Astrocyte of the cerebellum (primary cell): ENCODE measurements at regions not wholly inside any gene's neighbourhood (a gene's known extent, or its start where the extent isn't known, plus 50 kb on each side); places are given as distances from the start of the nearest gene placed in this dataset.

ENCODE experiments used
- DNase-seq: peaks from one replicate; pipeline ENCODE4 v3.0.0-alpha.2; 2011; ENCODE audit warnings: low read depth
- H3K4me3 ChIP-seq: 2 replicates; pipeline ENCODE4 v1.5.1; 2011; ENCODE audit warnings: mild to moderate bottlenecking, low read depth, low read length, moderate library complexity
- CTCF ChIP-seq: IDR thresholded peaks from 2 replicates; pipeline ENCODE4 v1.5.1; 2012; ENCODE audit warnings: low read length, low read depth, moderate library complexity, mild to moderate bottlenecking; ENCODE audit errors: missing control alignments
- in situ Hi-C: cut with HindIII; loops from 2 replicates; pipeline ENCODE4 v1.10.0; 2017; ENCODE audit warnings: low sequenced_read_pairs

DNA sequence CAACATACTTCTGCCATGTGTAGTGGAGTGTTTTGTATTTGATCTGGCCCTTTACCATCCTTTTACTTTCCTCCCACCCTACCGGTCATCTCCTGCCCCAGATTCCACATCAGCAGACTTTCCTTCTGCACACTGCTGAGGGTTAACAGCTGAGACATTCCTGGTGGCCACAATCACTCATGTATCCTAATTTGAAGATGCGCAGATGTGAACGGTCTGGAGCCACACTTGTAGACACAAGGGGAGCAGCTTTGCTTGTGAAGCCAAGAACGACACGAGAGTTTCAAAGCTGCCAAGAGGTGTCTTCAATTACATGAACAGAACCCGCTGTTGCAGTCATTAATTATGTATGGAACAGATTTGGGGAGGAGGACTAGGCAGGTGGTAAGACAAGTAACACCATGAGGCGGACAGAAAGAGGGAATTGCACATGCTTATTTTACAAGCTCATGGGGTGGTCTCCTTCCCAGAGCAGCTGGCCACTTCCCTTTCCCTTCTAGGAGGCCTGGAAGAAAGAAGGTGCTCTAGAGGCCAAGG is 260.7 kb upstream of the KLHL29 start:
- DNase-seq: no peak
- no peak for TF ChIP-seq CTCF
- in situ Hi-C loops: no loop called here
- H3K4me3 ChIP-seq: no peak overlapping the region

DNA sequence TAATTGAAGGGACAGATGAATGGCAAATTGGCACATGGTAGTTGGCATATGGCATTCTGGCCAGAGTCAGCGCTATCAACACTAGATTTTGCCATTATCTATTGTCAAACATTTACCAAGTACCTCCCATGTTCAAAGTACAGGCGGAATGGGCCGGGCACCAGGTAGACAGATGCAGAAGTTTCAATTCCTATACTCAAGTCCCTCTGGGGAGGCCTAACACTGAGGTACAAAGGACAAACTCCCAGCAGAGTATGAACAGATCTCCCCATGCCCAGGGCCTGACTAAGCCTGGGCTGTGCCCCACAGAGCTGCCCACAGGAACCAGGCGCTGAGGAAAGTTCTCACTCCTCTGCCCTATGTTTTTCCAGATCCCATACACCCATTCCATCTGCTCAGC is 257.5 kb upstream of the KLHL29 start:
- in situ Hi-C loops: no loop called here
- H3K4me3 ChIP-seq: no peak overlapping the region

GRCh38 chr2:23128684-23129292 is 256.2 kb upstream of the KLHL29 start:
- in situ Hi-C loops: no loop called here
- TF ChIP-seq CTCF: no peak
- no peak overlapping the region for H3K4me3 ChIP-seq
- no peak for DNase-seq

More for the DNA sequence above, 257.5 kb upstream of the KLHL29 start:
- no peak for DNase-seq
- TF ChIP-seq CTCF: no peak

- DNase-seq: no peak
- no peak overlapping the region for H3K4me3 ChIP-seq
- in situ Hi-C loops: no loop called here
- TF ChIP-seq CTCF: no peak
These were observed 253.9 kb upstream of the KLHL29 start for GRCh38 chr2:23131066-23131575.

- no peak for DNase-seq
- in situ Hi-C loops: no loop called here
- H3K4me3 ChIP-seq: no peak overlapping the region
- TF ChIP-seq CTCF: no peak
These were observed 253.0 kb upstream of the KLHL29 start for GRCh38 chr2:23132000-23132399.

- in situ Hi-C loops: no loop called here
- no peak for TF ChIP-seq CTCF
- no peak overlapping the region for H3K4me3 ChIP-seq
- no peak for DNase-seq
These were observed 252.0 kb upstream of the KLHL29 start for GRCh38 chr2:23132823-23133595.
